ENCODE measurements at regions not wholly inside any gene's neighbourhood (a gene's known extent, or its start where the extent isn't known, plus 50 kb on each side); places are given as distances from the start of the nearest gene placed in this dataset.

GRCh38 chr12:131290255-131290959 is 336.7 kb downstream of the ADGRD1 start:
- no peak for TF ChIP-seq CTCF (IDR thresholded peaks at IDR 0.05 in 4 of 5, conservative IDR thresholded peaks at IDR 0.05 in 1 of 5)
- TF ChIP-seq POLR2A (IDR thresholded peaks at IDR 0.05), result no peak

All from gastrocnemius medialis (tissue), 4 donors.